Left lung (tissue), 4 donors: ENCODE measurements at regions not wholly inside any gene's neighbourhood (a gene's known extent, or its start where the extent isn't known, plus 50 kb on each side); places are given as distances from the start of the nearest gene placed in this dataset.
"Not testable (repeated sequence)": the region's sequence is repeated elsewhere in the genome, so short reads cannot be mapped to it uniquely, and the experiment has no call there.

ENCODE experiments used
- ATAC-seq: fragments of 200-7000 bp; cut with Tn5 transposase; one replicate; pipeline ENCODE4 v1.9.1; 2020; ENCODE audit warnings: moderate library complexity
- DNase-seq, 4 donors: peaks; one replicate each; pipeline ENCODE4 v3.0.0-alpha.2; 2013 to 2020
- H3K27ac ChIP-seq, 2 donors: fragments of 200-600 bp; sonication (generic) in 1 of 2; one replicate each; pipeline versions ENCODE4 v1.5.0 to v1.8.0; 2020 to 2021
- H3K27me3 ChIP-seq, 2 donors: fragments of 200-600 bp; sonication (generic) in 1 of 2; one replicate each; pipeline versions ENCODE4 v1.5.0 to v1.8.0; 2020 to 2021
- H3K36me3 ChIP-seq, 2 donors: fragments of 200-600 bp; sonication (generic) in 1 of 2; one replicate each; pipeline versions ENCODE4 v1.5.0 to v1.8.0; 2020 to 2021
- H3K4me1 ChIP-seq, 2 donors: fragments of 200-600 bp; one replicate each; pipeline ENCODE4 v1.8.0; 2021
- H3K4me3 ChIP-seq, 2 donors: fragments of 200-600 bp; sonication (generic) in 1 of 2; one replicate each; pipeline versions ENCODE4 v1.5.0 to v1.8.0; 2020 to 2021; ENCODE audit warnings: mild to moderate bottlenecking in 1 of 2
- H3K9me3 ChIP-seq, 2 donors: fragments of 200-600 bp; sonication (generic) in 1 of 2; one replicate each; pipeline versions ENCODE4 v1.5.0 to v1.8.0; 2020 to 2021
- intact Hi-C, 2 donors: fragments of 100-400 bp; cut with DNase I; formaldehyde crosslinking; loops; one replicate each; pipeline versions ENCODE4 v1.11.2 to v1.14.2; 2022
- TF ChIP-seq, protein P1 (sequence below), 2 donors: fragments of 200-600 bp; sonication (generic) in 1 of 2; IDR thresholded peaks; one replicate each; pipeline versions ENCODE4 v1.5.0 to v1.8.0; 2021; ENCODE audit warnings: antibody characterized with exemption in 2 of 2
- donor health status: DM: no; HTN: yes; CAD: no.
- donor health status: DM: no; HTN: no; CAD: no.

GRCh38 chr17:20926532-20926931 is 116.3 kb downstream of the USP22 start:
- H3K27ac ChIP-seq, result no peak overlapping the region
- ATAC-seq (no peak), DNase-seq (no peak)
- H3K36me3 ChIP-seq, result no peaks in the 10 kb centered on the region
- H3K4me1 ChIP-seq, result no peaks in the 10 kb centered on the region
- H3K27me3 ChIP-seq, result no peaks in the 10 kb centered on the region
- no peak overlapping the region for H3K4me3 ChIP-seq
- H3K9me3 ChIP-seq, result no peaks in the 10 kb centered on the region
- TF ChIP-seq, protein P1, sequence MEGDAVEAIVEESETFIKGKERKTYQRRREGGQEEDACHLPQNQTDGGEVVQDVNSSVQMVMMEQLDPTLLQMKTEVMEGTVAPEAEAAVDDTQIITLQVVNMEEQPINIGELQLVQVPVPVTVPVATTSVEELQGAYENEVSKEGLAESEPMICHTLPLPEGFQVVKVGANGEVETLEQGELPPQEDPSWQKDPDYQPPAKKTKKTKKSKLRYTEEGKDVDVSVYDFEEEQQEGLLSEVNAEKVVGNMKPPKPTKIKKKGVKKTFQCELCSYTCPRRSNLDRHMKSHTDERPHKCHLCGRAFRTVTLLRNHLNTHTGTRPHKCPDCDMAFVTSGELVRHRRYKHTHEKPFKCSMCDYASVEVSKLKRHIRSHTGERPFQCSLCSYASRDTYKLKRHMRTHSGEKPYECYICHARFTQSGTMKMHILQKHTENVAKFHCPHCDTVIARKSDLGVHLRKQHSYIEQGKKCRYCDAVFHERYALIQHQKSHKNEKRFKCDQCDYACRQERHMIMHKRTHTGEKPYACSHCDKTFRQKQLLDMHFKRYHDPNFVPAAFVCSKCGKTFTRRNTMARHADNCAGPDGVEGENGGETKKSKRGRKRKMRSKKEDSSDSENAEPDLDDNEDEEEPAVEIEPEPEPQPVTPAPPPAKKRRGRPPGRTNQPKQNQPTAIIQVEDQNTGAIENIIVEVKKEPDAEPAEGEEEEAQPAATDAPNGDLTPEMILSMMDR (IDR thresholded peaks at IDR 0.05), result no peak
- intact Hi-C loops, result no loop called here

DNA sequence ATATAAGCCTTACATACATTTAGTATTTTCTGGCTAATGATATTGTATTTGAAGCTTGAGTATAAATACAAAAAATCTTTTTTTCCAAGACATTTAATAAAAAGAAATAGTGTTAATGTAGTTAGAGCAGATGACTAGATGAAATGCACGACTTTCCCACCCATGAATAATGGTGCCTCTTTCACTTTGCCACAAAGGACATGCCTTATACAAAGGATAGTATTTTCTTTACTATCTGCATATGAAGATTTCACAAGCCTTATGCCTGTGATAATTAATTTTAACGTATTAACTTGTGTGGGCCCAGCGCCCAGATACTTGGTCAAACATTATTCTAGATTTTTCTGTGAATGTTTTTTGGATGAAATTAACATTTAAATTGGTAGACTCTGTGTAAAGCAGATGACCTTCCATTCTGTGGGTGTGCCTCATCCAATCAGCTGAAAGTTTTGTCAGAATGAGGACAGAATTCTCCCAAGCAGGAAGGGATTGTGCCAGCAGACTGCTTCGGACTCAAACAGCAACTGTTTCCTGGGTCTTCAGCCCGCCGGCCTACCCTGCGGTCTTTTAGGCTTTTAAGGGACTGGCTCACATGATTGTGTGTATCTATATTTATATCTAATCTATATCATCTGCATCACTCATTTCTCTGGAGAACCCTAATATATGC is 115.4 kb downstream of the USP22 start:
- H3K27ac ChIP-seq, result no peak overlapping the region
- TF ChIP-seq, protein P1 (IDR thresholded peaks at IDR 0.05), result no peak
- intact Hi-C loops, result no loop called here
- H3K9me3 ChIP-seq, result no peaks in the 10 kb centered on the region
- ATAC-seq (no peak), DNase-seq (no peak)
- no peaks in the 10 kb centered on the region for H3K27me3 ChIP-seq
- H3K36me3 ChIP-seq, result no peaks in the 10 kb centered on the region
- H3K4me1 ChIP-seq, result no peaks in the 10 kb centered on the region
- H3K4me3 ChIP-seq, result no peak overlapping the region

DNA sequence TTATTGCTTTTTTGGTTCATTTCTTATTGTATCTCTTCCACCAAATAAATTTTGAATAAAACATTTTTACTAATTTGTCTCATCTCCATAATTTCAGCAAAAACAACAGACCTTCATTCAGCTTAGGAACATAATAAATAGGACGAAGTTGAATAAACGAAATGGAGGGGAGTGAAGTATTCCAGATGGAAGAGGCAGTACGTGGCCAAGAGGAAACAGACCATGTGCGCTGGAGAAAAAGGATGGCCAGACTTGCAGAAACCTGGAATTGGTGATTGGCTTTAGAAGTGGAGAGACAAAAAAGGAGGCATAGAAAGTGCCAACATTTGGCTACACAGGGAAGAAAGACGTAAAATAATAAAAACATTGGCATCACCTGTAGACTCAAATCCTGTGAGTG is 113.5 kb downstream of the USP22 start:
- intact Hi-C loops, result no loop called here

DNA sequence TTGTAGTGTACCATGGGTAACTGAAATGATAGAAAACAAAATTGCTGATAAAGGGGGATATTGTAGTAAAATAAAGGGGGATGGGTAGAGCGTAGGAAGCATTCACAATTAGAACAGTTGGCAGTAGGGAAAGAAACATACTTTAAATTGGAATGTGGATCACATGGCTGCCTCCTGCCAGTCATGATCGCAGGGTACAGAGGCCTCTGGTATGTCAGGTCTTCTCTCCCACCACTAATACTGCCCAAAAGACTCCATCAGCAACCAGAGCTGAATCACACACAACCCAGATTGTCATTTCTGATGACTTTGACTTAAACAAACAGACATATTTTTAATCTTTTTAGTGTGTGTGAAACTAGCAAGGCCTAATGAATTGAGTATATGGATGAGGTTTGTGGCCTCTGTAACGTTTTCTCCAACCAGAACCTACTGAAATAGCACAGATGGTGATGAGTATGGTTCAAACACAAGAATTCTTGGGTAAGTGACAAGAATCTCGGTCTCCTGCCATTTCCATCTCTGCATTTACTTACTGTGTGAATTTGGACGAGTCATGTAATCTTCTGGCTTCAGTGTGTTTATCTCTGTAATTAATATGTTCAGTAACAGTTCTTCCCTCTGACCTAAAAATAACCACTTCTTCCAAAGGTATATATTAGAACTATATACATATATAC is 112.6 kb downstream of the USP22 start:
- H3K4me3 ChIP-seq, result no peak overlapping the region
- DNase-seq (no peak), ATAC-seq (no peak)
- no peaks in the 10 kb centered on the region for H3K9me3 ChIP-seq
- no peaks in the 10 kb centered on the region for H3K36me3 ChIP-seq
- no peak overlapping the region for H3K27ac ChIP-seq
- intact Hi-C loops, result no loop called here
- no peaks in the 10 kb centered on the region for H3K4me1 ChIP-seq
- no peaks in the 10 kb centered on the region for H3K27me3 ChIP-seq
- TF ChIP-seq, protein P1 (IDR thresholded peaks at IDR 0.05), result no peak

More for the DNA sequence above, 113.5 kb downstream of the USP22 start:
- no peak for ATAC-seq
- Histone ChIP-seq H3K27ac (no peak overlapping the region), H3K9me3 (no peaks in the 10 kb centered on the region), H3K27me3 (no peaks in the 10 kb centered on the region), H3K4me3 (no peak overlapping the region), H3K4me1 (no peaks in the 10 kb centered on the region), H3K36me3 (no peaks in the 10 kb centered on the region)
- TF ChIP-seq, protein P1 (IDR thresholded peaks at IDR 0.05), result no peak
- no peak for DNase-seq

DNA sequence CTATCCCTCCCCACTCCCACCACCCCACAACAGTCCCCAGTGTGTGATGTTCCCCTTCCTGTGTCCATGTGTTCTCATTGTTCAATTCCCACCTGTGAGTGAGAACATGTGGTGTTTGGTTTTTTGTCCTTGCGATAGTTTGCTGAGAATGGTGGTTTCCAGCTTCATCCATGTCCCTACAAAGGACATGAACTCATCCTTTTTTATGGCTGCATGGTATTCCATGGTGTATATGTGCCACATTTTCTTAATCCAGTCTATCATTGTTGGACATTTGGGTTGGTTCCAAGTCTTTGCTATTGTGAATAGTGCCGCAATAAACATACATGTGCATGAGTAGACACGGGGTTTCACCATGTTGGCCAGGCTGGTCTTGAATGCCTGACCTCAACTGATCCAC is 109.8 kb downstream of the USP22 start:
- H3K4me1 ChIP-seq, ATAC-seq, H3K36me3 ChIP-seq, DNase-seq, H3K9me3 ChIP-seq, intact Hi-C loops, H3K27ac ChIP-seq, H3K4me3 ChIP-seq, H3K27me3 ChIP-seq: not testable (repeated sequence)
